Loucy (cell line): ENCODE measurements at regions not wholly inside any gene's neighbourhood (a gene's known extent, or its start where the extent isn't known, plus 50 kb on each side); places are given as distances from the start of the nearest gene placed in this dataset.

Source experiments
- H2AFZ ChIP-seq: fragments of 200-600 bp; sonication (generic); 2 replicates; pipeline ENCODE4 v1.6.0; 2016; ENCODE audit warnings: antibody characterized with exemption, mild to moderate bottlenecking, low read length, moderate library complexity
- H3F3A ChIP-seq: fragments of 200-600 bp; 2 replicates; pipeline ENCODE4 v1.6.0; 2016; ENCODE audit warnings: antibody characterized with exemption, low read depth, mild to moderate bottlenecking
- H3K27me3 ChIP-seq: fragments of 200-600 bp; sonication (generic); 2 replicates; pipeline ENCODE4 v1.6.1; 2014; ENCODE audit warnings: low read length, mild to moderate bottlenecking; ENCODE audit not compliant: insufficient read depth, poor library complexity, severe bottlenecking
- H3K36me3 ChIP-seq: fragments of 200-600 bp; sonication (generic); 2 replicates; pipeline ENCODE4 v1.6.1; 2016; ENCODE audit warnings: low read length; ENCODE audit not compliant: insufficient read depth
- H3K4me1 ChIP-seq: fragments of 200-600 bp; sonication (generic); 2 replicates; pipeline ENCODE4 v1.5.1; 2014; ENCODE audit warnings: low read length, mild to moderate bottlenecking; ENCODE audit not compliant: insufficient read depth, poor library complexity, severe bottlenecking
- H3K4me2 ChIP-seq: fragments of 200-600 bp; sonication (generic); 2 replicates; pipeline ENCODE4 v1.6.0; 2014; ENCODE audit warnings: antibody characterized with exemption, low read length, low read depth, mild to moderate bottlenecking; ENCODE audit not compliant: poor library complexity, severe bottlenecking
- H3K4me3 ChIP-seq: fragments of 200-600 bp; sonication (generic); 2 replicates; pipeline ENCODE4 v1.5.1; 2014; ENCODE audit warnings: low read length, mild to moderate bottlenecking, mixed read lengths; ENCODE audit not compliant: poor library complexity, severe bottlenecking
- H3K79me2 ChIP-seq: fragments of 200-600 bp; sonication (generic); 2 replicates; pipeline ENCODE4 v1.6.1; 2014; ENCODE audit warnings: low read length; ENCODE audit not compliant: insufficient read depth
- H3K9ac ChIP-seq: fragments of 200-600 bp; sonication (generic); 2 replicates; pipeline ENCODE4 v1.6.0; 2014; ENCODE audit warnings: mild to moderate bottlenecking, low read depth, low read length, moderate library complexity; ENCODE audit not compliant: poor library complexity, severe bottlenecking
- H3K9me2 ChIP-seq: fragments of 200-600 bp; sonication (generic); replicated peaks from 2 replicates; pipeline ENCODE4 v1.6.1; 2016; ENCODE audit warnings: low read depth, low read length, mixed read lengths
- H3K9me3 ChIP-seq: fragments of 200-600 bp; sonication (generic); 2 replicates; pipeline ENCODE4 v1.6.1; 2014; ENCODE audit warnings: mild to moderate bottlenecking, antibody characterized with exemption, low read length, low read depth; ENCODE audit not compliant: insufficient read depth
- H4K20me1 ChIP-seq: fragments of 200-600 bp; sonication (generic); 2 replicates; pipeline ENCODE4 v1.6.0; 2014; ENCODE audit warnings: antibody characterized with exemption, low read length, mild to moderate bottlenecking; ENCODE audit not compliant: insufficient read depth, poor library complexity, severe bottlenecking
- CTCF ChIP-seq: fragments of 200-600 bp; sonication (generic); conservative IDR thresholded peaks from 2 replicates; pipeline ENCODE4 v1.5.1; 2014; ENCODE audit warnings: mild to moderate bottlenecking, antibody characterized with exemption, low read length
- EZH2phosphoT487 ChIP-seq: fragments of 200-600 bp; IDR thresholded peaks from 2 replicates; pipeline ENCODE4 v1.6.1; 2018; ENCODE audit warnings: antibody characterized with exemption, mild to moderate bottlenecking, moderate library complexity, borderline replicate concordance

GRCh38 chr22:23386822-23387580, 193.1 kb downstream of the IGLL1 start:
- Histone ChIP-seq H2AFZ (no peak overlapping the region), H3K4me3 (no peak overlapping the region), H3K9ac (no peak overlapping the region), H3K79me2 (no peaks in the 10 kb centered on the region), H3K4me1 (peaks cover 23% of the 10 kb centered on the region), H4K20me1 (no peaks in the 10 kb centered on the region), H3K4me2 (no peak overlapping the region), H3K9me3 (no peaks in the 10 kb centered on the region), H3F3A (no peaks in the 10 kb centered on the region), H3K36me3 (no peaks in the 10 kb centered on the region), H3K27me3 (no peaks in the 10 kb centered on the region), H3K9me2 (no peaks in the 10 kb centered on the region)
- TF ChIP-seq EZH2phosphoT487 (no peak), CTCF (no peak)

- Histone ChIP-seq H3K9me2 (no peaks in the 10 kb centered on the region), H3K9me3 (no peaks in the 10 kb centered on the region), H3K9ac (peak overlapping the region; percentile 72), H4K20me1 (no peaks in the 10 kb centered on the region), H3F3A (no peaks in the 10 kb centered on the region), H2AFZ (0 out of 2 replicates have a peak overlapping the region, but pooled peaks have one; percentile 46), H3K27me3 (no peaks in the 10 kb centered on the region), H3K4me1 (peaks cover 23% of the 10 kb centered on the region), H3K36me3 (no peaks in the 10 kb centered on the region), H3K79me2 (no peaks in the 10 kb centered on the region), H3K4me2 (peak overlapping the region; percentile 40), H3K4me3 (no peak overlapping the region)
- TF ChIP-seq EZH2phosphoT487 (no peak), CTCF (peak; percentile 98)
These were observed 194.1 kb downstream of the IGLL1 start for GRCh38 chr22:23385678-23386631.

GRCh38 chr22:23384923-23385677, 195.0 kb downstream of the IGLL1 start:
- Histone ChIP-seq H3K4me1 (peaks cover 23% of the 10 kb centered on the region), H3K27me3 (no peaks in the 10 kb centered on the region), H4K20me1 (no peaks in the 10 kb centered on the region), H3K9me2 (no peaks in the 10 kb centered on the region), H3K9ac (peak overlapping the region; percentile 72), H2AFZ (no peak overlapping the region), H3K4me3 (peak overlapping the region; percentile 62), H3F3A (no peaks in the 10 kb centered on the region), H3K36me3 (no peaks in the 10 kb centered on the region), H3K9me3 (no peaks in the 10 kb centered on the region), H3K79me2 (no peaks in the 10 kb centered on the region), H3K4me2 (peak overlapping the region; percentile 73)
- TF ChIP-seq CTCF (no peak), EZH2phosphoT487 (no peak)
